ENCODE measurements at regions not wholly inside any gene's neighbourhood (a gene's known extent, or its start where the extent isn't known, plus 50 kb on each side); places are given as distances from the start of the nearest gene placed in this dataset.
A peak's percentile ranks its signal among the peaks of the same experiment; 100 is the strongest.

- H3K36me3 Mint-ChIP-seq, result no peaks in the 10 kb centered on the region
- H3K27ac Mint-ChIP-seq, result no peak overlapping the region
- H3K4me3 Mint-ChIP-seq, result no peak overlapping the region
- ATAC-seq (ENCODE audit: low read depth in 2 of 2) (no peak), DNase-seq (no peak)
- peaks cover 0 to 6% (median 3%) of the 10 kb centered on the region in 3 donors for H3K4me1 Mint-ChIP-seq
- peaks cover 0 to 6% (median 0%) of the 10 kb centered on the region in 7 donors for H3K9me3 Mint-ChIP-seq
- no peaks in the 10 kb centered on the region for H3K27me3 Mint-ChIP-seq
These were observed 85.4 kb upstream of the CPEB4 start for GRCh38 chr5:173802670-173803165.

- H3K27ac Mint-ChIP-seq, result no peak overlapping the region
- no peaks in the 10 kb centered on the region for H3K36me3 Mint-ChIP-seq
- no peaks in the 10 kb centered on the region for H3K27me3 Mint-ChIP-seq
- peaks cover 0 to 6% (median 0%) of the 10 kb centered on the region in 7 donors for H3K9me3 Mint-ChIP-seq
- ATAC-seq (ENCODE audit: low read depth in 2 of 2) (no peak), DNase-seq (no peak)
- H3K4me1 Mint-ChIP-seq, result peaks cover 0 to 1% (median 0%) of the 10 kb centered on the region in 3 donors
- H3K4me3 Mint-ChIP-seq, result no peak overlapping the region
These were observed 83.6 kb upstream of the CPEB4 start for GRCh38 chr5:173804579-173804978.

GRCh38 chr5:173806270-173807035 is 81.7 kb upstream of the CPEB4 start:
- Mint-ChIP-seq H3K27me3 (peaks cover 0 to 12% (median 0%) of the 10 kb centered on the region in 3 donors), H3K36me3 (peaks cover 0 to 15% of the 10 kb centered on the region in 2 donors), H3K9me3 (peaks cover 0 to 13% (median 6%) of the 10 kb centered on the region in 7 donors), H3K27ac (no peak overlapping the region), H3K4me3 (no peak overlapping the region), H3K4me1 (peaks cover 0 to 13% (median 10%) of the 10 kb centered on the region in 3 donors)
- ATAC-seq (ENCODE audit: low read depth in 2 of 2) (no peak), DNase-seq (no peak)

GRCh38 chr5:173807181-173807655 is 80.9 kb upstream of the CPEB4 start:
- no peak for DNase-seq

GRCh38 chr5:173808079-173808808 is 79.9 kb upstream of the CPEB4 start:
- H3K36me3 Mint-ChIP-seq, result peaks cover 0 to 17% of the 10 kb centered on the region in 2 donors
- peaks cover 0 to 13% (median 6%) of the 10 kb centered on the region in 7 donors for H3K9me3 Mint-ChIP-seq
- peaks cover under 1 to 21% (median 17%) of the 10 kb centered on the region in 3 donors for H3K4me1 Mint-ChIP-seq
- H3K27me3 Mint-ChIP-seq, result peaks cover 0 to 12% (median 0%) of the 10 kb centered on the region in 3 donors
- no peak for ATAC-seq (ENCODE audit: low read depth in 2 of 2)
- H3K27ac Mint-ChIP-seq, result peak overlapping the region in 1 of 6 donors; percentile 63
- no peak overlapping the region for H3K4me3 Mint-ChIP-seq
- no peak for DNase-seq

More at GRCh38 chr5:173807181-173807655, 80.9 kb upstream of the CPEB4 start:
- Mint-ChIP-seq H3K27ac (no peak overlapping the region), H3K4me1 (peaks cover 0 to 17% (median 15%) of the 10 kb centered on the region in 3 donors), H3K9me3 (peaks cover 0 to 13% (median 6%) of the 10 kb centered on the region in 7 donors), H3K27me3 (peaks cover 0 to 12% (median 0%) of the 10 kb centered on the region in 3 donors), H3K36me3 (peaks cover 0 to 17% of the 10 kb centered on the region in 2 donors), H3K4me3 (no peak overlapping the region)
- ATAC-seq (ENCODE audit: low read depth in 2 of 2), result no peak

GRCh38 chr5:173809014-173809413 is 79.1 kb upstream of the CPEB4 start:
- ATAC-seq (ENCODE audit: low read depth in 2 of 2) (no peak), DNase-seq (no peak)
- Mint-ChIP-seq H3K9me3 (peaks cover 0 to 13% (median 6%) of the 10 kb centered on the region in 7 donors), H3K36me3 (peaks cover 0 to 17% of the 10 kb centered on the region in 2 donors), H3K4me1 (peaks cover 8 to 29% (median 24%) of the 10 kb centered on the region in 3 donors), H3K27me3 (peaks cover 0 to 12% (median 0%) of the 10 kb centered on the region in 3 donors), H3K4me3 (no peak overlapping the region), H3K27ac (no peak overlapping the region)

GRCh38 chr5:173812811-173813550 is 75.2 kb upstream of the CPEB4 start:
- ATAC-seq (ENCODE audit: low read depth in 2 of 2), result no peak
- H3K9me3 Mint-ChIP-seq, result peaks cover 0 to 17% (median 6%) of the 10 kb centered on the region in 7 donors
- peaks cover 0 to 12% (median 0%) of the 10 kb centered on the region in 3 donors for H3K27me3 Mint-ChIP-seq
- peaks cover 0 to 25% of the 10 kb centered on the region in 2 donors for H3K36me3 Mint-ChIP-seq
- DNase-seq, result no peak
- H3K27ac Mint-ChIP-seq, result peak overlapping the region in 2 of 6 donors; percentile 33 to 50
- H3K4me1 Mint-ChIP-seq, result peaks cover 40 to 58% (median 56%) of the 10 kb centered on the region in 3 donors
- peak overlapping the region in 1 of 8 donors; percentile 45 for H3K4me3 Mint-ChIP-seq

GRCh38 chr5:173814053-173814452 is 74.1 kb upstream of the CPEB4 start:
- ATAC-seq (ENCODE audit: low read depth in 2 of 2), result no peak
- peaks cover 46 to 65% (median 62%) of the 10 kb centered on the region in 3 donors for H3K4me1 Mint-ChIP-seq
- DNase-seq, result no peak
- peaks cover under 1 to 21% (median 11%) of the 10 kb centered on the region in 7 donors for H3K9me3 Mint-ChIP-seq
- H3K27me3 Mint-ChIP-seq, result peaks cover 0 to 12% (median 0%) of the 10 kb centered on the region in 3 donors
- H3K36me3 Mint-ChIP-seq, result peaks cover 4 to 31% of the 10 kb centered on the region in 2 donors
- H3K4me3 Mint-ChIP-seq, result peak overlapping the region in 2 of 8 donors; percentile 26 to 53
- H3K27ac Mint-ChIP-seq, result peak overlapping the region in 4 of 6 donors; percentile 59 to 91 (median 70)

- DNase-seq, result no peak
- ATAC-seq (ENCODE audit: low read depth in 2 of 2), result no peak
- peaks cover 59 to 77% (median 66%) of the 10 kb centered on the region in 3 donors for H3K4me1 Mint-ChIP-seq
- H3K27me3 Mint-ChIP-seq, result peaks cover 0 to 6% (median 0%) of the 10 kb centered on the region in 3 donors
- peak overlapping the region in 1 of 6 donors; percentile 12 for H3K27ac Mint-ChIP-seq
- H3K9me3 Mint-ChIP-seq, result peaks cover 5 to 26% (median 16%) of the 10 kb centered on the region in 7 donors
- no peak overlapping the region for H3K4me3 Mint-ChIP-seq
- peaks cover 11 to 32% of the 10 kb centered on the region in 2 donors for H3K36me3 Mint-ChIP-seq
These were observed 72.6 kb upstream of the CPEB4 start for GRCh38 chr5:173815571-173815970.

- ATAC-seq (ENCODE audit: low read depth in 2 of 2) (no peak), DNase-seq (no peak)
- Mint-ChIP-seq H3K4me1 (peaks cover 68 to 80% (median 71%) of the 10 kb centered on the region in 3 donors), H3K27me3 (no peaks in the 10 kb centered on the region), H3K27ac (peak overlapping the region in 5 of 6 donors; percentile 60 to 93 (median 72)), H3K36me3 (peaks cover 11 to 21% of the 10 kb centered on the region in 2 donors), H3K9me3 (peaks cover 5 to 25% (median 15%) of the 10 kb centered on the region in 7 donors), H3K4me3 (peak overlapping the region in 3 of 8 donors; percentile 65 to 86 (median 81))
These were observed 71.4 kb upstream of the CPEB4 start for GRCh38 chr5:173816728-173817127.

- peak overlapping the region; percentile 37 to 86 (median 68) for H3K4me3 Mint-ChIP-seq
- peaks cover 11 to 21% of the 10 kb centered on the region in 2 donors for H3K36me3 Mint-ChIP-seq
- peaks cover 5 to 27% (median 15%) of the 10 kb centered on the region in 7 donors for H3K9me3 Mint-ChIP-seq
- no peak for DNase-seq
- H3K4me1 Mint-ChIP-seq, result peaks cover 70 to 87% (median 78%) of the 10 kb centered on the region in 3 donors
- H3K27me3 Mint-ChIP-seq, result no peaks in the 10 kb centered on the region
- no peak for ATAC-seq (ENCODE audit: low read depth in 2 of 2)
- H3K27ac Mint-ChIP-seq, result peak overlapping the region in 5 of 6 donors; percentile 7 to 75 (median 51)
These were observed 70.6 kb upstream of the CPEB4 start for GRCh38 chr5:173817561-173817960.

GRCh38 chr5:173819521-173819920 is 68.6 kb upstream of the CPEB4 start:
- peak overlapping the region; percentile 60 to 99 (median 94) for H3K27ac Mint-ChIP-seq
- H3K36me3 Mint-ChIP-seq, result peaks cover 11 to 21% of the 10 kb centered on the region in 2 donors
- H3K9me3 Mint-ChIP-seq, result peaks cover 5 to 27% (median 15%) of the 10 kb centered on the region in 7 donors
- DNase-seq, result no peak
- H3K27me3 Mint-ChIP-seq, result no peaks in the 10 kb centered on the region
- no peak for ATAC-seq (ENCODE audit: low read depth in 2 of 2)
- H3K4me1 Mint-ChIP-seq, result peaks cover 74 to 88% (median 81%) of the 10 kb centered on the region in 3 donors
- peak overlapping the region in 5 of 8 donors; percentile 15 to 77 (median 76) for H3K4me3 Mint-ChIP-seq

Measured in naive B cell (primary cell).